Mucosa of stomach (tissue), 1 donor: ENCODE measurements at regions not wholly inside any gene's neighbourhood (a gene's known extent, or its start where the extent isn't known, plus 50 kb on each side); places are given as distances from the start of the nearest gene placed in this dataset.

Experiments used
- H3K27me3 ChIP-seq: one replicate; pipeline ENCODE4 v1.7.0; 2013; ENCODE audit warnings: mild to moderate bottlenecking, low read length; ENCODE audit not compliant: control insufficient read depth, insufficient read depth
- H3K36me3 ChIP-seq: one replicate; pipeline ENCODE4 v1.7.0; 2013; ENCODE audit warnings: low read length; ENCODE audit not compliant: control insufficient read depth, insufficient read depth
- H3K4me1 ChIP-seq: one replicate; pipeline ENCODE4 v1.7.0; 2013; ENCODE audit warnings: mild to moderate bottlenecking, low read length; ENCODE audit not compliant: control insufficient read depth, insufficient read depth
- H3K4me3 ChIP-seq: one replicate; pipeline ENCODE4 v1.7.0; 2013; ENCODE audit warnings: low read length
- H3K9ac ChIP-seq: one replicate; pipeline ENCODE4 v1.7.0; 2013; ENCODE audit warnings: mild to moderate bottlenecking, low read length, moderate library complexity
- H3K9me3 ChIP-seq: one replicate; pipeline ENCODE4 v1.7.0; 2013; ENCODE audit warnings: mild to moderate bottlenecking, low read length, moderate library complexity; ENCODE audit not compliant: control insufficient read depth
- donor health status: Pancreatic carcinoma.

- Histone ChIP-seq H3K36me3 (no peaks in the 10 kb centered on the region), H3K9me3 (no peaks in the 10 kb centered on the region), H3K9ac (no peak overlapping the region), H3K27me3 (no peaks in the 10 kb centered on the region), H3K4me1 (no peaks in the 10 kb centered on the region), H3K4me3 (no peak overlapping the region)
Measured at GRCh38 chr6:23349521-23350147, 776.4 kb upstream of the NRSN1 start.

- no peaks in the 10 kb centered on the region for H3K4me1 ChIP-seq
- no peaks in the 10 kb centered on the region for H3K36me3 ChIP-seq
- H3K9me3 ChIP-seq, result no peaks in the 10 kb centered on the region
- no peaks in the 10 kb centered on the region for H3K27me3 ChIP-seq
- no peak overlapping the region for H3K9ac ChIP-seq
- no peak overlapping the region for H3K4me3 ChIP-seq
Measured at GRCh38 chr6:23350752-23351453, 775.1 kb upstream of the NRSN1 start.

- Histone ChIP-seq H3K4me1 (no peaks in the 10 kb centered on the region), H3K27me3 (no peaks in the 10 kb centered on the region), H3K4me3 (no peak overlapping the region), H3K9me3 (no peaks in the 10 kb centered on the region), H3K9ac (no peak overlapping the region), H3K36me3 (no peaks in the 10 kb centered on the region)
Measured at GRCh38 chr6:23354004-23354403, 772.0 kb upstream of the NRSN1 start.

GRCh38 chr6:23357185-23357766 is 768.7 kb upstream of the NRSN1 start:
- Histone ChIP-seq H3K9ac (no peak overlapping the region), H3K4me3 (no peak overlapping the region), H3K4me1 (no peaks in the 10 kb centered on the region), H3K27me3 (no peaks in the 10 kb centered on the region), H3K36me3 (no peaks in the 10 kb centered on the region), H3K9me3 (no peaks in the 10 kb centered on the region)

- H3K27me3 ChIP-seq, result no peaks in the 10 kb centered on the region
- no peak overlapping the region for H3K4me3 ChIP-seq
- H3K9ac ChIP-seq, result no peak overlapping the region
- no peaks in the 10 kb centered on the region for H3K9me3 ChIP-seq
- no peaks in the 10 kb centered on the region for H3K36me3 ChIP-seq
- H3K4me1 ChIP-seq, result no peaks in the 10 kb centered on the region
Measured at GRCh38 chr6:23365732-23366131, 760.3 kb upstream of the NRSN1 start.

GRCh38 chr6:23367311-23367710 is 758.7 kb upstream of the NRSN1 start:
- no peaks in the 10 kb centered on the region for H3K27me3 ChIP-seq
- no peaks in the 10 kb centered on the region for H3K9me3 ChIP-seq
- no peak overlapping the region for H3K4me3 ChIP-seq
- H3K36me3 ChIP-seq, result no peaks in the 10 kb centered on the region
- no peaks in the 10 kb centered on the region for H3K4me1 ChIP-seq
- no peak overlapping the region for H3K9ac ChIP-seq

- Histone ChIP-seq H3K4me3 (no peak overlapping the region), H3K4me1 (no peaks in the 10 kb centered on the region), H3K36me3 (no peaks in the 10 kb centered on the region), H3K9ac (no peak overlapping the region), H3K27me3 (no peaks in the 10 kb centered on the region), H3K9me3 (no peaks in the 10 kb centered on the region)
Measured at GRCh38 chr6:23368557-23368956, 757.5 kb upstream of the NRSN1 start.

GRCh38 chr6:23370051-23370450 is 756.0 kb upstream of the NRSN1 start:
- Histone ChIP-seq H3K9me3 (no peaks in the 10 kb centered on the region), H3K9ac (no peak overlapping the region), H3K27me3 (no peaks in the 10 kb centered on the region), H3K36me3 (no peaks in the 10 kb centered on the region), H3K4me1 (no peaks in the 10 kb centered on the region), H3K4me3 (no peak overlapping the region)

GRCh38 chr6:23371132-23371915 is 754.7 kb upstream of the NRSN1 start:
- Histone ChIP-seq H3K4me1 (no peaks in the 10 kb centered on the region), H3K9me3 (no peaks in the 10 kb centered on the region), H3K27me3 (no peaks in the 10 kb centered on the region), H3K9ac (no peak overlapping the region), H3K4me3 (no peak overlapping the region), H3K36me3 (no peaks in the 10 kb centered on the region)

GRCh38 chr6:23377830-23378229 is 748.2 kb upstream of the NRSN1 start:
- no peaks in the 10 kb centered on the region for H3K4me1 ChIP-seq
- no peaks in the 10 kb centered on the region for H3K27me3 ChIP-seq
- H3K4me3 ChIP-seq, result no peak overlapping the region
- no peak overlapping the region for H3K9ac ChIP-seq
- no peaks in the 10 kb centered on the region for H3K36me3 ChIP-seq
- no peaks in the 10 kb centered on the region for H3K9me3 ChIP-seq

GRCh38 chr6:23380465-23380864 is 745.5 kb upstream of the NRSN1 start:
- Histone ChIP-seq H3K27me3 (no peaks in the 10 kb centered on the region), H3K36me3 (no peaks in the 10 kb centered on the region), H3K4me1 (no peaks in the 10 kb centered on the region), H3K4me3 (no peak overlapping the region), H3K9me3 (no peaks in the 10 kb centered on the region), H3K9ac (no peak overlapping the region)
